ENCODE measurements at regions not wholly inside any gene's neighbourhood (a gene's known extent, or its start where the extent isn't known, plus 50 kb on each side); places are given as distances from the start of the nearest gene placed in this dataset.

GRCh38 chr17:71592431-71592830 lies 528.4 kb upstream of the SOX9 start:
- no peak for TF ChIP-seq CTCF (IDR thresholded peaks at IDR 0.05; ENCODE audit: extremely low read depth in 1 of 2, insufficient read depth in 1 of 2, low read depth in 1 of 2, low read length in 2 of 2)
- TF ChIP-seq EZH2 (IDR thresholded peaks at IDR 0.05; ENCODE audit: borderline replicate concordance, low read depth, low read length, severe bottlenecking), result no peak
- TF ChIP-seq POLR2AphosphoS5 (IDR thresholded peaks at IDR 0.05; ENCODE audit: insufficient read depth, low read depth, low read length), result no peak
- TF ChIP-seq JUN (IDR thresholded peaks at IDR 0.05; ENCODE audit: borderline replicate concordance, insufficient read depth, insufficient read length, low read depth), result no peak
- TF ChIP-seq POLR2A (IDR thresholded peaks at IDR 0.05; ENCODE audit: low read depth, low read length), result no peak
- TF ChIP-seq FOS (IDR thresholded peaks at IDR 0.05; ENCODE audit: borderline replicate concordance, insufficient read depth, low read length), result no peak
- no peak for TF ChIP-seq GATA2 (IDR thresholded peaks at IDR 0.05; ENCODE audit: insufficient read depth, insufficient read length, low read depth, low read length)
- no peak for TF ChIP-seq MYC (IDR thresholded peaks at IDR 0.05; ENCODE audit: low read depth, low read length)
- no peak for TF ChIP-seq MAX (IDR thresholded peaks at IDR 0.05; ENCODE audit: insufficient read depth, insufficient read length)

Data from endothelial cell of umbilical vein (primary cell).